CD4-positive, alpha-beta T cell treated with Interleukin-12 subunit alpha and Interleukin-12 subunit beta, for 1 hour (primary cell): ENCODE measurements at regions not wholly inside any gene's neighbourhood (a gene's known extent, or its start where the extent isn't known, plus 50 kb on each side); places are given as distances from the start of the nearest gene placed in this dataset.

Experiments used
- DNase-seq: peaks from one replicate; pipeline ENCODE4 v3.0.0-alpha.2; 2020

- DNase-seq, result no peak
These were observed 190.5 kb upstream of the TWIST2 start for GRCh38 chr2:238657132-238658053.

GRCh38 chr2:238658054-238658407, 189.9 kb upstream of the TWIST2 start:
- DNase-seq, result no peak

DNA sequence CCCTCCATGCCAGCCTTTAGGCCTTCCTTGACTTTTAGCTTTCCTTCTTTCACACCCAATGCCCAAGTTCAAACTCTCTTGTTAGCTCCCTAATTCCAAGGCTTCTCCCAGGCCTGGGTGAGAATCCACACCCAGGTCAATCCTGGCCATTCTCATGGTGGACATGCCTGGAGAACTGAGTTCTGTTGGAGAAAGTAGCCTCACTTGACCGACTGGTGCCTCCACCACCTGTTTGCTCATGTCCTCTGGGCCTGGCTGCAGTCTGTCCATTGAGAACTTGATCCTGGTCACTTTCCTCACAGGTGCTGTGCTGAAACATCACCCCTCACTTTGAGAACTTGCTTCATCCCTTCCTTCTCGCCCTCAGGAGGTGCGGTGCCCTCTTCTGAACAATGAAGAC, 189.1 kb upstream of the TWIST2 start:
- DNase-seq, result no peak

DNA sequence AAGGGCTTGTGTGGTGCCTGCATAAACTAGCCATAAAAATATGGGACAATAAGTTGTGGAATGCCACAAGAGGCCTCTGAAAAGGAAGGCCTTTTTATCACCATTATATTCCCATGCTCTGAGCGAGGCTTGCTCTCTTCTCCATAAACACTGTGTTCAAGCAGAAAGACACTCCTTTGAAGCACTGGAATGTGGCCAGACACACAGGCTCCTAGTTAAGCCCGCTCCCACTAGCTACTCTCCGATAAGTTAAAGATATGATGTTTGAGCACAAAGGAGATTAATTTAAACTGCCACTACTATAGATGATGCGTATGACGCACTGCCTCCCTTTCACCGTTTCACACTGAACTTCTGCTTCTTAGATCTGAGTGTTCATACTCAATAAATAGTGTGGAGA, 188.7 kb upstream of the TWIST2 start:
- DNase-seq, result no peak

DNA sequence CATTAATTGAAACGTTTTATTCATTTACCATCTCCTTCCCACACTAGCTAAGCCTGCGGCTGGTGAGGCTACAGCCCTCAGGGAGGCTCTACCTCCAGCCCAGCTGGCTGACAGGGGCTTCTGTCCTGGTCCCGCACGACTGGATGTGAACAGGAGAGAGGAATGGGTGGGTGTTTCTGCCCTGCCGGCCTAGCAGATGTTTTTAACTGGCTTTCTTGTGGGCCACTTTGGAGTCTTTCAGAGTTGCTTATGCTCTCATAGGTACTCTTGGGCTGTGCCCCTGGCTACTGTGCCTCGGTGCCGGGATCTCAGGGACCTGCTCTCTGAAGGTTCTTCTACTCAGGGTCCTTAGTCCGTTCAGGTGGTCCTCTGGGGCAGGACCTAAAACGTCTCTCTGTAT, 184.3 kb upstream of the TWIST2 start:
- DNase-seq, result no peak

DNA sequence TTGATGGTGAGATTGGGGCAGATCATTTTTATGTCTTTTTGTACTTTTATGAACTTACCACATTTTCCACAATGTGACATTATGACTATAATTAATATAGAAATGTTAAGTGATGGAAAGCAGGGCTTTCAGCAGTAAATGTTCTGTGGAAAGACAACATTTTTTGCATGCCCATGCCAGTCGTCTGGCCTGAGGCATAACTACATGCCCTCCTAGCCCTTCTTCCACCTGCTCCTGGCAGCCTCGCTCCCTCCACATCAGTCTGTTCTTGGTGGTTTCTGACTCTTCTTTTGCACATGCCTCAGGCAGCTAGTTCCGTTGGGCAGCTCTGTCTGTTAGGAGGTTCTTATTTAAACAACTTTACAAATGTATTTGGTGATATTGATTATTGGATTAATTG, 182.0 kb upstream of the TWIST2 start:
- no peak for DNase-seq

GRCh38 chr2:238666543-238666942, 181.3 kb upstream of the TWIST2 start:
- no peak for DNase-seq

GRCh38 chr2:238667008-238667407, 180.9 kb upstream of the TWIST2 start:
- DNase-seq, result no peak

GRCh38 chr2:238667639-238668038, 180.2 kb upstream of the TWIST2 start:
- no peak for DNase-seq

DNA sequence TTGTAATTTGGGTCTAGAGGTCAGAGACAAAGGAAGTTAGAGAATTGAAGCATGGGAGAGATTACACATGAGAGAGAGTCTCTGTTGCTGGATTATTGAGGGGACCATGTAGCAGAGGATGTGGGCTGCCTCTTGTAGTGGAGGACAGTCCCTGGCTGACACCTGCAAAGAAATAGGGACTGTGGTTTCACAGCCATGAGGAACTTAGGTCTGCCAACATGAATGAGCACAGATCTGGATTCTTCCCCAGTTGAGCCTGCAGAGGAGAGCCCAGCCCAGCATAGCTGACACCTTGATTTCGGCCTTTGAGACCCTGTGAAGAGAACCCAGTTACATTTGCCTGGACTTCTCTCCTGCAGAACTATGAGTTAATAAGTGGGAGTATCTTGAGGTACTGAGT, 179.5 kb upstream of the TWIST2 start:
- DNase-seq, result no peak

DNA sequence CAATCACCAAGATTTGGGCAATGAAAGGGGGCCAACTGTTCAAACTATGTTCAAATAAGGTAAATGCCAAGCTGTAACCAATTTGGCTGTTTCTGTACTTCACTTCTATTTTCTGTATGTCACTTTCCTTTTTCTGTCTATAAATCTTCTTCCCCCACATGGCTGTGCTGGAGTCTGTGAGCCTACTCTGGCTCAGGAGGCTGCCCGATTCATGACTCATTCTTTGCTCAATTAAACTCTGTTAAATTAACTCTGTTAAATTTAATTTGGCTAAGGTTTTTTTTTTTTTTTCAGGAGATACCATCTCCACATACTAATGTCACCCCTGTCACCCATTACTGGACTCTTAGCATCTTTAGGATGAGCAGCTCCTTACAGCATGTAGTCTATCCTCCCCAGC, 178.8 kb upstream of the TWIST2 start:
- no peak for DNase-seq

GRCh38 chr2:238669581-238670080, 178.3 kb upstream of the TWIST2 start:
- DNase-seq, result no peak

DNA sequence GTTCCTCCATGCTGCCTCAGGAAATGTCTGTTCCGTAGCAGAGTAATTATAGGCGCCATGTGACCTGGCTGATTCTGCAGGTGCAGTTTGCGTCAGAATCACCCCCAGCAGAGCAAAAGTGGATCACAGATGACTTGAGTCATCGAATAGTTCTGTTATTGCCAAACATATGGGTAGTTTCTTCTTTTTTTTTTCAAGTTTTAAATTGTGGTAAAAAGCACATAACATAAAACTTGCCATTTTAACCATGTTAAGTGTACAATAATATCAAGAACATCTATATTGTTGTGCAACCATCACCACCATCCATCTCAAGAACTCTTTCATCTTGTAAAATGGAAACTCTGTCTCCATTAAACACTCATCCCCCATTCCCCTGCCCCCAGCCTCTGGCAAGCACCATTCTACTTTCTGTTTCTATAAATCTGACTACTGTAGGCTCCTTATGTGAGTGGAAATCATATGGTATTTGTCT, 177.7 kb upstream of the TWIST2 start:
- DNase-seq, result no peak

GRCh38 chr2:238682536-238682935, 165.3 kb upstream of the TWIST2 start:
- DNase-seq, result no peak

GRCh38 chr2:238684362-238685326, 163.2 kb upstream of the TWIST2 start:
- DNase-seq, result no peak

GRCh38 chr2:238685327-238685709, 162.6 kb upstream of the TWIST2 start:
- no peak for DNase-seq

- no peak for DNase-seq
These were observed 162.2 kb upstream of the TWIST2 start for GRCh38 chr2:238685713-238686112.

DNA sequence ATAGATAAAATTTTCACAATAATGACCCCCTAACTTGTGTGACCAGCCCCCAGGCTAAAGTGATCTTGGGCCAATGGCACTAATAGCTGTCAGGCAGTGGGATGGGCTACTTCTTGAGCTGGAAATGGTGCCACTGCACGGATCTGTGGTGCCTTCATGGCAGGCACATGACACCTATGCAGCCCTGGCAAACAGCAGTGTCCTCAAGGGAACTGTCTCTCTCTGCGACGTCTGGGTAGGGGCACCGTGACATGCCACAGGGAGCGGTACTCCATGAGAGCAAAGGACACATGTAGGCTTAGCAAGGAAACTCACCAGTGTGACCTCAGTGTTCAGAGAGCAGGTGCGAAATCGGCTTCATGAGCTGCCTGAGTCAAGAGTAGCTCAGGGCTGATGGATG, 161.7 kb upstream of the TWIST2 start:
- no peak for DNase-seq

DNA sequence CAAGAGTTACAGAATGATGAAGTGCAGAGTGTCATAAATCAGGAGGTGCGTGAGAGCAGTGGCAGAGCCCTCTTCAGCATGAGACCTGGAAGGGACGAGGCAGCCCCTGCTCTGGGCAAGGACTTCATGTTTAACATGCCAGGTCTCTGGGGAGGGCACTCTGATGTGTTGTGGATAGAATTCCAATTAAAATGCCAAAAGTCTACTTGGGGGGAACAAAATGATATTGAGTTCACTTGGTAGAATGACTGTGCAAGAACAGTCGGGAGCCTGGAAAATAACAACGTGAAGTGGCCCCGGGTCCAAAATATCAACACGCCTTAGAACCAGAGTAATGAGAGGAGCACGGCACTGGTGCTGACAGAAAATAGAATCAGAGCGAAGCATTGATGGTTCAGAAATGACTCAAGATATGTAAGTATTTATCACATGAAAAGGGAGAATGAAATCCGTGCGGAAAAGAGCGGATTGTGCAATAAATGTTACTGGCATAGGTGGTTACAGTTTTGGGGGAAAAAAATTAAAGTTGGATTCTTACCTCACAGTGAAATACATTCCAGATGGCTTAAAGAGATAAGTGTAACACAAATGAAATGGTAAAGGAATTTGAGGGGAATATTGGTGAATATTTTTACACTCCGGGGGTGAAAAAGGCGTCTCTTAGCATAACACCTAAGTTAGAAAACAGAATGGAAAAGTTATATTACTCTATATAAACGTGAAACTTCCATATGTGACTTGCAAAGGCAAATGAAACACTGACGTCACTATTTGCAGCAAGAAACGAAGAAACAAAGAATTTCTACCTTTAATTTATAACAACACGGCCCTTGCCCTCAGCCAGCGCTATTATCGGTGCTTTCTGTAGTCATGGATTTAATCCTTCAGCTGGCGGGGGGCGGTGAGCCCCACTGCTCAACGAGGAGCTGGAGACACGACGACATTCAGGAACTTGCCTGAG, 159.4 kb upstream of the TWIST2 start:
- no peak for DNase-seq

- no peak for DNase-seq
These were observed 158.6 kb upstream of the TWIST2 start for GRCh38 chr2:238689331-238689730.

DNA sequence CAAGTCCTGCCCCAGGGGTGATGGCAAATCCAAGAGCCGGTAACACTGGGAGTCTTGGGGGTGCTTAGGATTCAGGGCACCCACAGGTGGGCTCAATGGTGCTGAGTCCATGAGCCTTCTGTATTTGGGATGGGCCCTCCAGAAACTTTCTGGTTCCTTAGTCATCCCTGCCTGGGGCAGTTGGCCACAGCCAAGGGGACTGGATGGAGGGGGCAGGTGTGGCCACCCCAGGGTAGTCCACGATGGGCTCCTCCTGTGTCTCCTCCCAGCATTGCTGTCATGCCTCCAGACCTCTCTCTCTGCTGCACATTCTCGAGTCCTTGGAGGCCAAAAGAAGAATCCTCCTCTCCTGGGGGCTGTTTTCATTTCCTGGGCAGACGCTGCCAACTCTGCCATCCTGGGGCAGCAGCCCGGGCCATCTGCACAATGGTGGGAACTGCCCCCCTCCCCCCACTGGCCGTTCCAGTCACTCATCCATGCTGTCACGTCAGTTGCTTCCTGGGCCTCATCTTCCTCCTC, 158.0 kb upstream of the TWIST2 start:
- no peak for DNase-seq

DNA sequence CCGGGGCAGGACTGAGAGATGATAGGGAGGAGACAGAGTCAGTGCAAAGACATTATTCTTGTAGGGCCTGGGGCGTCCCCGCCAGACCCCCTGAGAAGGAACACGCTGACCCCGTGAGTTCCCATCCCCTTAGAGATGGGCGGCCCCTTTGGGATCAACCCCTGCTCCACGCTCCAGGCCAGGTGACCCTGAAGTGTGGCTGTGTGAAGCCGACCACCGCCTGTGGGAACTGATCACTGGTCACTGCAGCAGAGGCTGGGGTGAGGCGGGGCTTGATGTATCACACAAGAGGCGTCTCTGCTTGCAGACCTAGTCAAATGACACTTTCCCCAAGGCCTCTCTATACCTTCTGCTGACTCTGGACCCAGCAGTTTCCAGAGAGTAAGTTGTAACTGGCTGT, 157.4 kb upstream of the TWIST2 start:
- DNase-seq, result no peak
